HG03342 (cell line): ENCODE measurements at regions not wholly inside any gene's neighbourhood (a gene's known extent, or its start where the extent isn't known, plus 50 kb on each side); places are given as distances from the start of the nearest gene placed in this dataset.
"Not testable (repeated sequence)": the region's sequence is repeated elsewhere in the genome, so short reads cannot be mapped to it uniquely, and the experiment has no call there.

Source experiments
- ATAC-seq: cut with Tn5 transposase; IDR thresholded peaks from one replicate; pipeline ENCODE4 v1.9.1; 2021; ENCODE audit warnings: mild to moderate bottlenecking, moderate library complexity; ENCODE audit not compliant: unreplicated experiment

DNA sequence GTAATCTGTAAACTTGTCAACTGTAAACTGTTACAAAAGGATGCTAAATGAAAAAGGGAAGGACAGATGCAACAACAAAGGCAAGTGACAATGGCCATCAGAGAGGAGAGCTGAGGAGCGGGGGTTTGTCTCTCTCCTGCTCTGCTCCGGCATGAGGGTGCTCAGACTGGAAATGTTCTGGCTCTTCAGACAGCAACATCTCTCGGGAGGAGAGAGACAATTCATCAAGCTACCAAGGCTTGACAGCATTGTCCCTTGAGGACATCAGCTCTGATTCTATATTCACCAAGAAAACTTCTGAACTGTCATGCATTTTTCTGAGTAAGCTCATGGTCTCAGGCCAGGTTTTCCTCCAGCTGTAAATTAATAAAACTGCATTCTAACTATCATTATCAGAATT, 408.2 kb downstream of the IGSF11 start:
- no peak for ATAC-seq

- peak; percentile 98 for ATAC-seq
Measured at GRCh38 chr3:118628704-118629341, 405.8 kb downstream of the IGSF11 start.

DNA sequence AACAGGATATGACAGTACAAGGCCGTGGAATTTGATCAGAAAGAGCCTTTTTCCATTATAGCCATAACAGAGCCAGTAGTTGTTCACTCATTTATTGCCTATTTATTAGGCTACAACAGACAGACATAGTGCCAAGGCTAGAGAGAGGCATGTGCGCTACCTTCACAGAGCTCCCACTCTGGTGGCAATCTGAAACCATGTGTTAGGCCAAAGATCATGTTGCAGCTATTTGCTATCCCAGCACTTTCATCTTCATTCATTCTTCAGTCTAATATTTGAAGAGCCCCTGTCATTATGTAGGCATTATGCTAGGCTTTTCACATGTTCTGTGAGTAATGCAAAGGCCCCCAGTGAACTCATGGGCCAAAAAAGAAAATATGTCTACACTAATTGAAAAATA, 404.8 kb downstream of the IGSF11 start:
- ATAC-seq, result no peak

- ATAC-seq, result no peak
Measured at GRCh38 chr3:118635711-118636110, 398.9 kb downstream of the IGSF11 start.

DNA sequence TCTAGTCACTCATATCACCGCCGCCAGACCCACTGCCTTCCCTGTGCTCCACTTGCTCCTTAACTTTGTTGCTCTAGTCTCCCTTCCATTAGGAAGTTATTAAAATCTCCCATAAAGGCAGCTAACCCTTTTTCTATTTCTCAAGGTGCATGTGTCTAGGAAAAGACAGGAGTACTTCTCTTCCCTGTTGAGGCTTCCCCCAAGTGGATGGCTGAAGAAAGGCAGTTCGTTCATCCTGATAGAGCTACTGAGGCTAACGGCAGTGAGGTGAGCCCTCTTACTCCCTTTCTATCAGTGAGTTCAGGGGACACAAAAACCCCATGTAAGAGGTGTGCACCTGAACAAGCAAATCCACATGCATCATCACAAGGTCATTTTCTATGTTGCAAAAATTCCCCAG, 397.8 kb downstream of the IGSF11 start:
- ATAC-seq, result no peak

- no peak for ATAC-seq
Measured at GRCh38 chr3:118637846-118638245, 396.8 kb downstream of the IGSF11 start.

- ATAC-seq, result peak; percentile 97
Measured at GRCh38 chr3:118641608-118642007, 393.0 kb downstream of the IGSF11 start.

DNA sequence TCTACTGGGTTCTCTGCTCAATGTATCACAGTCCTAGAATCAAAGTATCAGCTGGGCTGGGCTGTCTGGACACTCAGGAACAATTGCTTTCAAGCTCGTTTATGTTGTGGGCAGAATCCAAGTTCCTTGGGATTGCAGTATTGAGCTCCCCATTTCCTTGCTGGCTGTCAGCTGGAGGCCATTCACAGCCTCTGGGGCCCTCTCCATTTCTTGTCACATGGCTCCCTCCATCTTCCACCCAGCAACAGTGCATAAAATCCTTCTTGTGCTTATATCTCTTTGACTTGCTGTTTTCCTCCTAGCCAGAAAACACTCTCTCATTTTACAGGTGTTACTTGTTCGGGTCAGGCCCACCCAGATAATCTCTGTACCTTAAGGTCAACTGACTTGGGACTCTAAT, 363.5 kb downstream of the IGSF11 start:
- no peak for ATAC-seq

DNA sequence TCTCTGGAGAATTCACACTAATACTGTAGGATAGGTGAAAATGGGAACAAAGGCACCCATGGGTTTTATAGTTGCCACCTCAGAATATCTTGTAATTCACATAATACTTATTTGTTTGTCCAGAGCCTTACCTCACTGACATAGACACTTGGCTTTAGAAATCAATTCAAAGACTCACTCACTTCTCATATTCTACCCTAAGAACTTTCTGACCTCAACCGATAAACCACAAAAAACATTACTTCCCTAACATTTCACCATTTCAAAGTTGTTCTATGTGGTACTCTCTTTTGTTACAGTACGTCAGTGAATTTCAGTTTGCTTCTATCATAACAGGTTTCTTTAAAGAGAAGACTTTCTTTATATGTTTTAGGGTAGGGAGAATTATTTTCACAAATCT, 359.3 kb downstream of the IGSF11 start:
- ATAC-seq, result no peak

GRCh38 chr3:118678663-118679062, 356.0 kb downstream of the IGSF11 start:
- not testable (repeated sequence) for ATAC-seq

DNA sequence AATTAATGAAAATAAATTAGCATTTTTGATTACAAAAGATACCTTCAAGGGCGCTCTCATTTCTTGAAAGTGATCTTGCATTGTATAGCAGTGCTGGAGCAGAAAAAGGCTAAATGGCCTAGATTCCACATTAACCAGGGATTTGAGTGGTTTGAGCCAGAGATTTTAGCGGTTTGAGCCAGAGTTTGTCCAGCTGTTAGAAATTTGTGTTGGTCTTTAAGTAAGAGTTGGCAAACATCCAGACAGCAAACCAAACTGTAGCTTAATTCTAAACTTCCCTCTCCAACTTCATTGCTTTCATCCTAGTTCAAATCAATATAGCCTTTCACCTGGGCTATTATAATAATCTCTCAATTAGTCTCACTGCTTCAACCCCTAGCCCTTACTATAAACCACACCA, 351.7 kb downstream of the IGSF11 start:
- no peak for ATAC-seq

GRCh38 chr3:118683636-118684035, 351.0 kb downstream of the IGSF11 start:
- no peak for ATAC-seq

GRCh38 chr3:118688396-118688884, 346.2 kb downstream of the IGSF11 start:
- ATAC-seq, result no peak

DNA sequence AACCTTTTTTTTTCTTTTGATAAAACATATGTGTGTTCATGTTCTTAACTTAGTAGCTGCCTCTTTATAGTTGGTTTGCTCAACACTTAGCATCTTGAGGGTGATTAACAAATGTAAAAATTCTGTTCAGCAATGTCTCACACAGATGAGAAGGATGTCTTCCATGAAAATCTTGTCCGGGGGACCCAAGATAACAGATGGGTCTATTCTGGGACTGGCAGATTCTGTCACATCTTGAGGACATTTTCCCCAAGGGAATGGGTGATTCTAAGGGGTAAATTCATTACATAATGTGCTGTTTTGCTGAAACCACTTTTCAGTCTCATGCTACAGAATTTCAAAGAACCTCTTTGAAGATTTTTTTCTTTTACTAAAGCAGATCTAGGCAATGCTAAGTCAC, 342.2 kb downstream of the IGSF11 start:
- ATAC-seq, result no peak

DNA sequence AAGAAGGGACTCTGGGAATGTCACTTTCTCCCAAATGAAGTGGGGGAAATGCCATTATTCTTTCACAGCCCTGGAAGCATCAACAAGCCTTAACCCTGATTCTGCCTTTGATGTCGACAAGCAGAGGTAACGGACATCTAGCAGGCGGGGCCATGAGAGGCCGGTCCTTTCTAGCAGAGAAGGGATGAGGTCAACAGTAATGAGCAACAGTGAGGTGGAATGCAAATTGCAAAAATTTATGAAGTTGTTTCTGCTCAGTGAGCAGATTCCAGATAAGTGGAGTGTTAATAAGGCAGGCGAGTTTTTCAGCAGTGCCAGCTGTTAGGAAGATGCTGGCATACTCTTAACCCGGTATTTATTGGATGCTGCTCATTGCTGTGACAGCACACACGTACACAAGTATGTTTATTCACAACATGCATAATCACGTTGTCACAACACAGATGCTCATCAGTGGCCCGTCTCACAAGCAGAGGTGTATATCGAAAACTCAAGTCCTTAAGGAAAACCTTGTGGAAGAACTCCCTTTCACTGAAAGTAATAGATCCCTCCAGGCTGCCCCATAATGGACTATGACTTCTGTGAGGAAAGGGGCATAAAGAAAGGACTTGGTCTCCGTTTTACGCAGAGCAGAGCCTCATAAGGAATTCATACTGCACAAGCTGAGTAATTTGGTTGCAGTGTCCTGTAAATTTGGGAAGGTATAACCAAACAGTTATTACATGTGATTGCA, 329.0 kb downstream of the IGSF11 start:
- ATAC-seq, result no peak

DNA sequence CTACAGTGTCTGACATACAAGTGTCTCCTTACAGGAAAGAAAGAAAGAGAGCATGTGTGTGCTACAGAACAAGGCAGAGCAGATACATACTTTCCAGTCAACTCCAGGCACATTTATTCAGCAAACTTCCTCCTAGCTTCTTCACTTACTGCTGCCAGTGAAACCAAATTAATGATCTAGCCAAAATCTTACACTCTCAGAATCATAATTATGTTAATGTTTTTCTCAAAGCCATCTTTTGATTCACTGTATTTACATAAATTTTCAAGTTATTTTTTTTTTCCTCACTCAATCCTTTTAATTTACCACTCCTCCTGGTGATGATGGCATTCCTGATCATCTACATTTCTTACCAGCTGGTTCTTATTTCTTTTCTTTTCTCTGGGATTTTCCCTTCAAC, 326.7 kb downstream of the IGSF11 start:
- ATAC-seq, result no peak

DNA sequence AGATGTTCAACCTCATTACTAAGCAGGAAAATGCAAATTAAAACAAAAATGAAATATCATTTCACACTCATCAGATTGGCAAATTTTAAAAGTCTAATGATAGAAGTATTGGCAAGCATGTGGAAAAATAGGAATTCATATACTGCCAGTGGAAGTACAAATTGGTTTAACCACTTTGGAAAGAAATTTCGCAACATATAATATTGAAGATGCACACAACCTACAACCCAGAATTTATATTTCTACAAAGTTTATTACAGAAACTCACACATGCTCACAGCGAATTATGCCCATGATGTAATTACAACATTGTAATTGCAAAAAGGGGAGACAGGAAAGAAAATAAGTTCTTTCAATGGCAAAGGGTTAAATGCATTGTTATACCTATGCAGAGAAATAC, 324.1 kb downstream of the IGSF11 start:
- no peak for ATAC-seq

- ATAC-seq, result no peak
Measured at GRCh38 chr3:118713502-118714207, 321.0 kb downstream of the IGSF11 start.

- ATAC-seq, result no peak
Measured at GRCh38 chr3:118714800-118715199, 319.8 kb downstream of the IGSF11 start.

GRCh38 chr3:118729546-118729945, 305.1 kb downstream of the IGSF11 start:
- ATAC-seq, result no peak

DNA sequence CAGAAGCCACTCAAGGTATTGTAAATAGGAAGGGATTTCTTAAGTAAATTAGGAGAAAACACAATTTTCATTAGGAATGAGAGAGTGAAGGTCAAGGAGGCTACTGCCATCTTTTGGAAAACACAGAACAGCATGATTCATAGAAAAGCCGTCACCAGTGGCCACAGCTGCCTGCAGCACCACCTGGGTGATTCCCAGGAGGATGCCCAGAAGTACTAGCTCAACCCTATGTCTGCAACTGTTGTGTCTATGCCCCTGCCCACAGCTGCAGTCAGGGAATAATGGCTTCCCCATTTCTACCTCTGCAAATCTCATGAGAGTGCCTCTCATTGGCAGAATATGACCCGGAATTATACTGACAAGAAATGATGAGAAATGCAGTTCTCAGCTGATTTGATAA, 300.0 kb downstream of the IGSF11 start:
- no peak for ATAC-seq

GRCh38 chr3:118736107-118736506, 298.5 kb downstream of the IGSF11 start:
- no peak for ATAC-seq
